B cell (primary cell): ENCODE measurements at regions not wholly inside any gene's neighbourhood (a gene's known extent, or its start where the extent isn't known, plus 50 kb on each side); places are given as distances from the start of the nearest gene placed in this dataset.

Experiments
- ATAC-seq: fragments of 200-7000 bp; cut with Tn5 transposase; one replicate; pipeline ENCODE4 v1.10.0; 2021; ENCODE audit warnings: low read depth, mild to moderate bottlenecking, moderate number of reproducible peaks, moderate library complexity
- CTCF ChIA-PET: fragments of 350-600 bp; sonication (Branson Sonifier 250); formaldehyde crosslinking; loops from one replicate; lab custom pipeline; 2021; ENCODE audit warnings: antibody characterized with exemption, inconsistent platforms; lab: Charles Lee
- POLR2A ChIA-PET: fragments of 350-600 bp; sonication (Branson Sonifier 250); formaldehyde crosslinking; loops from one replicate; lab custom pipeline; 2021; ENCODE audit warnings: antibody characterized with exemption; lab: Charles Lee
- DNase-seq: peaks from one replicate; pipeline ENCODE4 v3.0.0; 2013
- H2AFZ ChIP-seq: 2 replicates; pipeline ENCODE4 v1.6.1; 2012; ENCODE audit warnings: mild to moderate bottlenecking, low read depth, low read length; ENCODE audit not compliant: insufficient read depth, poor library complexity, severe bottlenecking
- H3K27ac ChIP-seq, 2 donors: 1 replicate in 1 of 2; 2 replicates in 1 of 2; pipeline ENCODE4 v1.5.1; 2012 to 2013; ENCODE audit warnings: low read length in 2 of 2, mild to moderate bottlenecking in 2 of 2, moderate library complexity in 1 of 2
- H3K27me3 ChIP-seq, 4 experiments: fragments of 200-600 bp in 1 of 4; sonication (generic) in 1 of 4; replicated peaks in 1 of 4; 1 replicate in 2 of 4; 2 replicates in 2 of 4; pipeline versions ENCODE4 v1.6.1 to v1.7.0; 2013 to 2016; ENCODE audit warnings: low read length in 3 of 4, mild to moderate bottlenecking in 2 of 4, mixed read lengths in 1 of 4, moderate library complexity in 1 of 4; ENCODE audit not compliant: insufficient read depth in 4 of 4, control insufficient read depth in 3 of 4; ENCODE audit errors: control extremely low read depth in 1 of 4
- H3K36me3 ChIP-seq, 2 experiments: replicated peaks in 1 of 2; 1 replicate in 1 of 2; 2 replicates in 1 of 2; pipeline versions ENCODE4 v1.6.1 to v1.7.1; 2013; ENCODE audit warnings: low read length in 1 of 2; ENCODE audit not compliant: insufficient read depth in 2 of 2, control insufficient read depth in 1 of 2; ENCODE audit errors: control extremely low read depth in 1 of 2, extremely low read depth in 1 of 2
- H3K4me1 ChIP-seq, 2 donors: fragments of 200-600 bp in 1 of 2; sonication (generic) in 1 of 2; 1 replicate in 1 of 2; 2 replicates in 1 of 2; pipeline versions ENCODE4 v1.5.1 to v1.6.1; 2013 to 2017; ENCODE audit warnings: low read length in 2 of 2; ENCODE audit not compliant: control insufficient read depth in 2 of 2, insufficient read depth in 2 of 2
- H3K4me2 ChIP-seq: replicated peaks from 2 replicates; pipeline ENCODE3; 2012; ENCODE audit warnings: mild to moderate bottlenecking, low read depth, low read length; ENCODE audit not compliant: poor library complexity, severe bottlenecking
- H3K4me3 ChIP-seq, 5 experiments: fragments of 200-600 bp in 1 of 5; sonication (generic) in 1 of 5; 1 replicate in 3 of 5; 2 replicates in 2 of 5; pipeline versions ENCODE4 v1.5.1 to v1.7.0; 2011 to 2016; ENCODE audit warnings: low read length in 4 of 5, mild to moderate bottlenecking in 4 of 5, low read depth in 2 of 5, control low read depth in 1 of 5, moderate library complexity in 1 of 5; ENCODE audit not compliant: insufficient read depth in 1 of 5; ENCODE audit errors: control extremely low read depth in 1 of 5, extremely low read depth in 1 of 5
- H3K79me2 ChIP-seq: fragments of 200-600 bp; sonication (generic); one replicate; pipeline ENCODE4 v1.6.0; 2016; ENCODE audit warnings: low read length; ENCODE audit not compliant: control insufficient read depth, insufficient read depth
- H3K9ac ChIP-seq: fragments of 200-600 bp; sonication (generic); 2 replicates; pipeline ENCODE4 v1.6.1; 2017; ENCODE audit warnings: mild to moderate bottlenecking, low read length, moderate library complexity
- H3K9me3 ChIP-seq, 3 donors: one replicate each; pipeline versions ENCODE4 v1.6.1 to v1.7.1; 2013; ENCODE audit warnings: low read length in 2 of 3; ENCODE audit not compliant: control insufficient read depth in 2 of 3, insufficient read depth in 1 of 3; ENCODE audit errors: control extremely low read depth in 1 of 3
- H4K20me1 ChIP-seq: 2 replicates; pipeline ENCODE4 v1.6.0; 2012; ENCODE audit warnings: mild to moderate bottlenecking, low read length; ENCODE audit not compliant: insufficient read depth, control insufficient read depth, poor library complexity, severe bottlenecking
- H3K27ac Mint-ChIP-seq: one replicate; pipeline ENCODE4 v1.8.0; 2021; ENCODE audit warnings: mixed read lengths
- H3K27me3 Mint-ChIP-seq: one replicate; pipeline ENCODE4 v1.8.0; 2021; ENCODE audit warnings: mixed read lengths
- H3K4me1 Mint-ChIP-seq: one replicate; pipeline ENCODE4 v1.8.0; 2021; ENCODE audit warnings: mixed read lengths
- H3K4me3 Mint-ChIP-seq: one replicate; pipeline ENCODE4 v1.8.0; 2021; ENCODE audit warnings: mixed read lengths
- H3K9me3 Mint-ChIP-seq: one replicate; pipeline ENCODE4 v1.8.0; 2022; ENCODE audit warnings: mixed read lengths; ENCODE audit not compliant: insufficient read depth
- EZH2 ChIP-seq: IDR thresholded peaks from 2 replicates; pipeline ENCODE4 v1.6.1; 2012; ENCODE audit warnings: borderline replicate concordance, low read depth, mild to moderate bottlenecking, moderate library complexity, low read length; ENCODE audit not compliant: insufficient read depth, poor library complexity, severe bottlenecking
- WGBS: methylation state at CpG from one replicate; pipeline ENCODE4 v1.1.5; 2013; ENCODE audit warnings: missing lambda C conversion rate; ENCODE audit not compliant: insufficient coverage; 5-methylcytosine and 5-hydroxymethylcytosine counted together
- intact Hi-C: fragments of 100-400 bp; cut with micrococcal nuclease; formaldehyde crosslinking; loops from one replicate; pipeline ENCODE4 v1.10.0; 2022
- TF ChIP-seq, protein P1 (sequence below): fragments of 200-600 bp; IDR thresholded peaks from one replicate; pipeline ENCODE4 v1.8.0; 2022; ENCODE audit warnings: antibody characterized with exemption, mild to moderate bottlenecking

DNA sequence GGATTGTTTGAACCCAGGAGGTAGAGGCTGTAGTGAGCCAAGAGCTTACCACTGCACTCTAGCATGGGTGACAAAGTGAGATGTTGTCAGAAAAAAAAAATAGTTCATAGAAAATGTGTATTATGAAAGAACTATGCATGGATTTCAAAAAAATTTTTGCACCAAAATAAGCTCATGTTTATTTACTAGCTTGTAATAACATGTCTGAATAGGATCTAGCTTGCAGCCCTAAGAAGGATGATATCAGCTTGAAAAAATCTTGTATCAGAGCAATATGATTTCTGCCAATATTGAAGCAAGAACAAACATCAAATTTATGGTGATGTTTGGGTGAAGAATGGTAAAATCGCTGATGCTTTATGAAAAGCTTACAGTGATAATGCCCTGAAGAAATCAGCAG is 97.0 kb upstream of the RFX8 start:
- H3K27ac Mint-ChIP-seq: no peak overlapping the region
- H4K20me1 ChIP-seq: no peaks in the 10 kb centered on the region
- DNase-seq: no peak
- no peak for TF ChIP-seq EZH2
- TF ChIP-seq, protein P1, sequence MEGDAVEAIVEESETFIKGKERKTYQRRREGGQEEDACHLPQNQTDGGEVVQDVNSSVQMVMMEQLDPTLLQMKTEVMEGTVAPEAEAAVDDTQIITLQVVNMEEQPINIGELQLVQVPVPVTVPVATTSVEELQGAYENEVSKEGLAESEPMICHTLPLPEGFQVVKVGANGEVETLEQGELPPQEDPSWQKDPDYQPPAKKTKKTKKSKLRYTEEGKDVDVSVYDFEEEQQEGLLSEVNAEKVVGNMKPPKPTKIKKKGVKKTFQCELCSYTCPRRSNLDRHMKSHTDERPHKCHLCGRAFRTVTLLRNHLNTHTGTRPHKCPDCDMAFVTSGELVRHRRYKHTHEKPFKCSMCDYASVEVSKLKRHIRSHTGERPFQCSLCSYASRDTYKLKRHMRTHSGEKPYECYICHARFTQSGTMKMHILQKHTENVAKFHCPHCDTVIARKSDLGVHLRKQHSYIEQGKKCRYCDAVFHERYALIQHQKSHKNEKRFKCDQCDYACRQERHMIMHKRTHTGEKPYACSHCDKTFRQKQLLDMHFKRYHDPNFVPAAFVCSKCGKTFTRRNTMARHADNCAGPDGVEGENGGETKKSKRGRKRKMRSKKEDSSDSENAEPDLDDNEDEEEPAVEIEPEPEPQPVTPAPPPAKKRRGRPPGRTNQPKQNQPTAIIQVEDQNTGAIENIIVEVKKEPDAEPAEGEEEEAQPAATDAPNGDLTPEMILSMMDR: no peak
- no peaks in the 10 kb centered on the region for H3K9me3 Mint-ChIP-seq
- ChIA-PET POLR2A (no interaction called here), CTCF (no interaction called here)
- no peaks in the 10 kb centered on the region for H3K79me2 ChIP-seq
- H2AFZ ChIP-seq: no peak overlapping the region
- no peaks in the 10 kb centered on the region for H3K4me1 ChIP-seq
- H3K27me3 ChIP-seq: no peaks in the 10 kb centered on the region
- H3K4me1 Mint-ChIP-seq: no peaks in the 10 kb centered on the region
- no CpG with 5 or more reads among the region's 1 CpG for WGBS
- no peak overlapping the region for H3K4me3 ChIP-seq
- H3K27me3 Mint-ChIP-seq: peaks cover 34% of the 10 kb centered on the region
- H3K9ac ChIP-seq: no peak overlapping the region
- no peak overlapping the region for H3K27ac ChIP-seq
- peaks cover 0 to 5% (median 0%) of the 10 kb centered on the region in 3 donors for H3K9me3 ChIP-seq
- no peak overlapping the region for H3K4me3 Mint-ChIP-seq
- no peak for ATAC-seq
- intact Hi-C loops: no loop called here
- H3K4me2 ChIP-seq: no peak overlapping the region
- no peaks in the 10 kb centered on the region for H3K36me3 ChIP-seq

DNA sequence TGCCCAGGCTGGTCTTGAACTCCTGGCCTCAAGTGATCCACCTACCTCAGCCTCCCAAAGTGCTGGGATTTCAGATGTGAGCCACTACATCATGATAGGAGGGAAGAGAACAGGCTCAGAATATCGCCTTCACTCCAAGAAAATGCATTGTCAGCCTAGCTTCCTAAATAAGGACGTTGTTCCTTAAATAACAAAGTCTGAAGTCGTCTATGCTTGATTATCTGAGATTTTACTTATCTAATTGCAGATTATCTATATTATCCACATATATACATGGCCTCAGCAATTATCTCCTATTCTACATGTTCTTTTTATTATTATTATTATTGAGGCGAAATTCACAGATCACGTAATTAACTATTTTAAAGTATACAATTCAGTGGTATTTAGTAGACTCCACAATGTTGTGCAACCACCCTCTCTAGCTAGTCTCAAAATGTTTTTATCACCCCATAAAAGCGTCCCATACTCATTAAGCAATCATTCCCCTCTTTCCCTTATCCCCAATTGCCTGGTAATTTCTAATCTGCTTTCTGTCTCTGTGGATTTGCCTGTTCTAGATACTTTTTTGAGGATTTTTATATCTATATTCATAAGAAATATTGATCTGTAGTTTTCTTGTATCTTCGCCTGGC is 95.1 kb upstream of the RFX8 start:
- Histone ChIP-seq H3K4me1 (no peaks in the 10 kb centered on the region), H3K27me3 (no peaks in the 10 kb centered on the region), H3K9me3 (peaks cover 0 to 5% (median 0%) of the 10 kb centered on the region in 3 donors), H3K79me2 (no peaks in the 10 kb centered on the region), H3K36me3 (no peaks in the 10 kb centered on the region), H2AFZ (no peak overlapping the region), H3K27ac (no peak overlapping the region), H3K9ac (no peak overlapping the region), H4K20me1 (no peaks in the 10 kb centered on the region), H3K4me2 (no peak overlapping the region), H3K4me3 (no peak overlapping the region)
- no peaks in the 10 kb centered on the region for H3K9me3 Mint-ChIP-seq
- ChIA-PET POLR2A (no interaction called here), CTCF (no interaction called here)
- no peak overlapping the region for H3K27ac Mint-ChIP-seq
- no CpG with 5 or more reads among the region's 7 CpGs for WGBS
- intact Hi-C loops: no loop called here
- H3K4me3 Mint-ChIP-seq: no peak overlapping the region
- H3K27me3 Mint-ChIP-seq: peaks cover 46% of the 10 kb centered on the region
- H3K4me1 Mint-ChIP-seq: no peaks in the 10 kb centered on the region
- no peak for TF ChIP-seq EZH2
- TF ChIP-seq, protein P1: no peak
- DNase-seq (no peak), ATAC-seq (no peak)
